ENCODE measurements at regions not wholly inside any gene's neighbourhood (a gene's known extent, or its start where the extent isn't known, plus 50 kb on each side); places are given as distances from the start of the nearest gene placed in this dataset.
"Not testable (repeated sequence)": the region's sequence is repeated elsewhere in the genome, so short reads cannot be mapped to it uniquely, and the experiment has no call there.

- DNase-seq (ENCODE audit: low spot score): no peak
Observed at GRCh38 chr18:40366521-40366920, 1588.5 kb upstream of the PIK3C3 start.

GRCh38 chr18:40365526-40365925, 1589.5 kb upstream of the PIK3C3 start:
- no peak for DNase-seq (ENCODE audit: low spot score)

GRCh38 chr18:40360558-40360957, 1594.5 kb upstream of the PIK3C3 start:
- DNase-seq (ENCODE audit: low spot score): no peak

GRCh38 chr18:40357536-40357935, 1597.5 kb upstream of the PIK3C3 start:
- no peak for DNase-seq (ENCODE audit: low spot score)

- no peak for DNase-seq (ENCODE audit: low spot score)
Observed at GRCh38 chr18:40356168-40356567, 1598.9 kb upstream of the PIK3C3 start.

GRCh38 chr18:40355726-40356125, 1599.3 kb upstream of the PIK3C3 start:
- no peak for DNase-seq (ENCODE audit: low spot score)

GRCh38 chr18:40348196-40348595, 1606.8 kb upstream of the PIK3C3 start:
- no peak for DNase-seq (ENCODE audit: low spot score)

GRCh38 chr18:40347261-40347660, 1607.8 kb upstream of the PIK3C3 start:
- no peak for DNase-seq (ENCODE audit: low spot score)

GRCh38 chr18:40346146-40346545, 1608.9 kb upstream of the PIK3C3 start:
- no peak for DNase-seq (ENCODE audit: low spot score)

GRCh38 chr18:40341701-40342100, 1613.3 kb upstream of the PIK3C3 start:
- no peak for DNase-seq (ENCODE audit: low spot score)

- no peak for DNase-seq (ENCODE audit: low spot score)
Observed at GRCh38 chr18:40338284-40338683, 1616.8 kb upstream of the PIK3C3 start.

- no peak for DNase-seq (ENCODE audit: low spot score)
Observed at GRCh38 chr18:40326985-40327384, 1628.0 kb upstream of the PIK3C3 start.

- DNase-seq (ENCODE audit: low spot score): no peak
Observed at GRCh38 chr18:40325988-40326387, 1629.0 kb upstream of the PIK3C3 start.

- no peak for DNase-seq (ENCODE audit: low spot score)
Observed at GRCh38 chr18:40314199-40314598, 1640.8 kb upstream of the PIK3C3 start.

GRCh38 chr18:40313030-40313642, 1641.9 kb upstream of the PIK3C3 start:
- DNase-seq (ENCODE audit: low spot score): no peak

- DNase-seq (ENCODE audit: low spot score): no peak
Observed at GRCh38 chr18:40307627-40308026, 1647.4 kb upstream of the PIK3C3 start.

GRCh38 chr18:40296717-40297413, 1658.2 kb upstream of the PIK3C3 start:
- DNase-seq (ENCODE audit: low spot score): no peak

GRCh38 chr18:40292985-40293710, 1661.9 kb upstream of the PIK3C3 start:
- DNase-seq (ENCODE audit: low spot score): no peak

GRCh38 chr18:40283560-40283959, 1671.5 kb upstream of the PIK3C3 start:
- DNase-seq (ENCODE audit: low spot score): no peak

- not testable (repeated sequence) for DNase-seq (ENCODE audit: low spot score)
Observed at GRCh38 chr18:40281356-40281755, 1673.7 kb upstream of the PIK3C3 start.

- no peak for DNase-seq (ENCODE audit: low spot score)
Observed at GRCh38 chr18:40274618-40275196, 1680.3 kb upstream of the PIK3C3 start.

GRCh38 chr18:40272630-40273231, 1682.3 kb upstream of the PIK3C3 start:
- DNase-seq (ENCODE audit: low spot score): no peak
